ENCODE measurements at regions not wholly inside any gene's neighbourhood (a gene's known extent, or its start where the extent isn't known, plus 50 kb on each side); places are given as distances from the start of the nearest gene placed in this dataset.

DNA sequence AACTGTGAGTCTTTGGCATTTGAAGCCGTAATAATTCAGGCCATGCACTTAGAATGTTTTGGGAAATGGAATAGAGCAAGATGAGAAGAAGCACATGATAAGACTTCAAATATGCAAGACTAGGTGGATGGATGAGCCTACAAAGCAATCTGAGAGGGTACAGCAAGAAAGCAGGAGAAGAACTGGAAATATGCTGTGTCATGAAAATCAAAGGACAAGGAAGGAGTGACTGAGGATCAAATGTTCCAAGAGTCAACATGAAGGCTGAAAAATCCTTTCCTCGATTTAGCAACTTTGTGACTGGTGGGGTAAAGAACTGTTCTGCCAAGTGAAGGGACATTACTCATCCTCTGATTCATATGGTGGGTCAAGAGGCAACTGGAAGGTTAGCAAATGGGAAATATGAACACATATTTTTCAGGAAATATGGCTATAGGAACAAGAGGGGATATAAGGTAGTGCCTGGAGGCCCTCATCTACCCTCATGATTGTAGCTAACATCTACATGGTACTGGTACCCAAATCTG, 803.7 kb upstream of the ARRDC4 start:
- Mint-ChIP-seq H3K4me3 (ENCODE audit: unreplicated experiment) (no peak overlapping the region), H3K27me3 (ENCODE audit: insufficient read depth, unreplicated experiment) (no peaks in the 10 kb centered on the region), H3K36me3 (ENCODE audit: insufficient read depth, unreplicated experiment) (no peaks in the 10 kb centered on the region), H3K4me1 (ENCODE audit: low read depth, unreplicated experiment) (no peaks in the 10 kb centered on the region), H3K27ac (ENCODE audit: unreplicated experiment) (no peak overlapping the region), H3K9me3 (ENCODE audit: unreplicated experiment) (no peaks in the 10 kb centered on the region)
- no peaks in the 10 kb centered on the region for H3K27me3 ChIP-seq (replicated peaks; ENCODE audit: control insufficient read depth, insufficient read depth, low read length)
- no TSS peak for BruUV-seq (replicated peaks)
- no peak for TF ChIP-seq CTCF (IDR thresholded peaks at IDR 0.05; ENCODE audit: insufficient read depth in 1 of 2, low read depth in 1 of 2, low read length in 1 of 2, severe bottlenecking in 1 of 2, unreplicated experiment in 1 of 2)
- intact Hi-C loops (cut with micrococcal nuclease; ENCODE audit: unreplicated experiment), result no loop called here
- no peaks in the 10 kb centered on the region for H3K9me3 ChIP-seq
- H3K36me3 ChIP-seq (ENCODE audit: control insufficient read depth, insufficient read depth, low read length), result no peaks in the 10 kb centered on the region
- no peaks in the 10 kb centered on the region for H3K4me1 ChIP-seq
- DNase-seq, result no peak
- ChIA-PET CTCF (no interaction called here), POLR2A (no interaction called here)
- H3K4me3 ChIP-seq (ENCODE audit: low read depth, low read length), result no peak overlapping the region

- no peaks in the 10 kb centered on the region for H3K27me3 ChIP-seq (replicated peaks; ENCODE audit: control insufficient read depth, insufficient read depth, low read length)
- TF ChIP-seq CTCF (IDR thresholded peaks at IDR 0.05; ENCODE audit: insufficient read depth in 1 of 2, low read depth in 1 of 2, low read length in 1 of 2, severe bottlenecking in 1 of 2, unreplicated experiment in 1 of 2), result no peak
- DNase-seq, result no peak
- no peaks in the 10 kb centered on the region for H3K9me3 Mint-ChIP-seq (ENCODE audit: unreplicated experiment)
- H3K4me3 Mint-ChIP-seq (ENCODE audit: unreplicated experiment), result no peak overlapping the region
- BruUV-seq (replicated peaks), result no TSS peak
- no peaks in the 10 kb centered on the region for H3K4me1 ChIP-seq
- H3K36me3 Mint-ChIP-seq (ENCODE audit: insufficient read depth, unreplicated experiment), result no peaks in the 10 kb centered on the region
- ChIA-PET POLR2A (no interaction called here), CTCF (no interaction called here)
- peaks cover 6% of the 10 kb centered on the region for H3K27me3 Mint-ChIP-seq (ENCODE audit: insufficient read depth, unreplicated experiment)
- no peaks in the 10 kb centered on the region for H3K36me3 ChIP-seq (ENCODE audit: control insufficient read depth, insufficient read depth, low read length)
- no peaks in the 10 kb centered on the region for H3K9me3 ChIP-seq
- H3K4me1 Mint-ChIP-seq (ENCODE audit: low read depth, unreplicated experiment), result no peaks in the 10 kb centered on the region
- H3K4me3 ChIP-seq (ENCODE audit: low read depth, low read length), result no peak overlapping the region
- no peak overlapping the region for H3K27ac Mint-ChIP-seq (ENCODE audit: unreplicated experiment)
- intact Hi-C loops (cut with micrococcal nuclease; ENCODE audit: unreplicated experiment), result no loop called here
These were observed 797.6 kb upstream of the ARRDC4 start for GRCh38 chr15:97162805-97163495.

DNA sequence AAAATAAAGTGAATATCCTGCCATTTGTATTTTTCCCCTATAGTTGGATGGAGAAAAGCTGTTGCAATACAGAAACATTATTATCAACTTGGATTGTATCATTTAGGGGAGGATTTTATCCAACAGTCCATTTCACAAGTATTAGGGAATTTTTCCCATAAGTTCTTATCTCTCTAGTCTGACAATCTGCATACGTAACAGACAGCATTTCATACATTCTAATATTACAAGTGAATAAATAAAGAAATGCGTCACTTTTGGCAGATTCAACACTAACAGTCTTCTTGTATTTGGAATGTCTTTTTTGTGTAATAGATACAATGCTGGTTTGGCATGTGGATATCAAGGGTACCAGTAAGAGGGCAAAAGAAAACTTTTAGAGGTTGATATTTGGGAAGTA, 795.3 kb upstream of the ARRDC4 start:
- Histone ChIP-seq H3K9me3 (no peaks in the 10 kb centered on the region), H3K36me3 (ENCODE audit: control insufficient read depth, insufficient read depth, low read length) (no peaks in the 10 kb centered on the region), H3K27me3 (replicated peaks; ENCODE audit: control insufficient read depth, insufficient read depth, low read length) (no peaks in the 10 kb centered on the region), H3K4me3 (ENCODE audit: low read depth, low read length) (no peak overlapping the region), H3K4me1 (peaks cover 9% of the 10 kb centered on the region; the same call in 1 of the 2 replicates)
- no peak for DNase-seq
- ChIA-PET CTCF (no interaction called here), POLR2A (no interaction called here)
- Mint-ChIP-seq H3K27ac (ENCODE audit: unreplicated experiment) (no peak overlapping the region), H3K36me3 (ENCODE audit: insufficient read depth, unreplicated experiment) (no peaks in the 10 kb centered on the region), H3K4me1 (ENCODE audit: low read depth, unreplicated experiment) (peaks cover 5% of the 10 kb centered on the region), H3K9me3 (ENCODE audit: unreplicated experiment) (no peaks in the 10 kb centered on the region), H3K4me3 (ENCODE audit: unreplicated experiment) (no peak overlapping the region), H3K27me3 (ENCODE audit: insufficient read depth, unreplicated experiment) (peaks cover 6% of the 10 kb centered on the region)
- intact Hi-C loops (cut with micrococcal nuclease; ENCODE audit: unreplicated experiment), result no loop called here
- no peak for TF ChIP-seq CTCF (IDR thresholded peaks at IDR 0.05; ENCODE audit: insufficient read depth in 1 of 2, low read depth in 1 of 2, low read length in 1 of 2, severe bottlenecking in 1 of 2, unreplicated experiment in 1 of 2)
- BruUV-seq (replicated peaks), result no TSS peak
